BE2C (cell line): ENCODE measurements at regions not wholly inside any gene's neighbourhood (a gene's known extent, or its start where the extent isn't known, plus 50 kb on each side); places are given as distances from the start of the nearest gene placed in this dataset.

Experiments
- DNase-seq: peaks from one replicate; pipeline ENCODE4 v3.0.0-alpha.2; 2020
- H3K27me3 ChIP-seq: fragments of 250-450 bp; sonication (Bioruptor Pico); 2 replicates; pipeline ENCODE4 v1.5.1; 2020; ENCODE audit warnings: mild to moderate bottlenecking
- H3K36me3 ChIP-seq: fragments of 250-450 bp; sonication (Bioruptor Pico); 2 replicates; pipeline ENCODE4 v1.5.1; 2020; ENCODE audit warnings: mild to moderate bottlenecking
- H3K4me1 ChIP-seq: fragments of 250-450 bp; sonication (Bioruptor Pico); 2 replicates; pipeline ENCODE4 v1.5.1; 2020
- H3K4me3 ChIP-seq: 2 replicates; pipeline ENCODE4 v1.5.1; 2011; ENCODE audit warnings: low read depth, low read length
- H3K9me3 ChIP-seq: fragments of 250-450 bp; sonication (Bioruptor Pico); 2 replicates; pipeline ENCODE4 v1.5.1; 2020
- TF ChIP-seq, protein P1 (sequence below): IDR thresholded peaks from 2 replicates; pipeline ENCODE4 v1.5.1; 2012; ENCODE audit warnings: mild to moderate bottlenecking, low read depth, low read length

- Histone ChIP-seq H3K36me3 (no peaks in the 10 kb centered on the region), H3K9me3 (no peaks in the 10 kb centered on the region), H3K4me1 (no peaks in the 10 kb centered on the region), H3K4me3 (no peak overlapping the region), H3K27me3 (no peaks in the 10 kb centered on the region)
- TF ChIP-seq, protein P1, sequence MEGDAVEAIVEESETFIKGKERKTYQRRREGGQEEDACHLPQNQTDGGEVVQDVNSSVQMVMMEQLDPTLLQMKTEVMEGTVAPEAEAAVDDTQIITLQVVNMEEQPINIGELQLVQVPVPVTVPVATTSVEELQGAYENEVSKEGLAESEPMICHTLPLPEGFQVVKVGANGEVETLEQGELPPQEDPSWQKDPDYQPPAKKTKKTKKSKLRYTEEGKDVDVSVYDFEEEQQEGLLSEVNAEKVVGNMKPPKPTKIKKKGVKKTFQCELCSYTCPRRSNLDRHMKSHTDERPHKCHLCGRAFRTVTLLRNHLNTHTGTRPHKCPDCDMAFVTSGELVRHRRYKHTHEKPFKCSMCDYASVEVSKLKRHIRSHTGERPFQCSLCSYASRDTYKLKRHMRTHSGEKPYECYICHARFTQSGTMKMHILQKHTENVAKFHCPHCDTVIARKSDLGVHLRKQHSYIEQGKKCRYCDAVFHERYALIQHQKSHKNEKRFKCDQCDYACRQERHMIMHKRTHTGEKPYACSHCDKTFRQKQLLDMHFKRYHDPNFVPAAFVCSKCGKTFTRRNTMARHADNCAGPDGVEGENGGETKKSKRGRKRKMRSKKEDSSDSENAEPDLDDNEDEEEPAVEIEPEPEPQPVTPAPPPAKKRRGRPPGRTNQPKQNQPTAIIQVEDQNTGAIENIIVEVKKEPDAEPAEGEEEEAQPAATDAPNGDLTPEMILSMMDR: no peak
- no peak for DNase-seq
Observed at GRCh38 chrX:69279234-69279633, 114.0 kb upstream of the PJA1 start.

- Histone ChIP-seq H3K4me3 (no peak overlapping the region), H3K27me3 (no peaks in the 10 kb centered on the region), H3K4me1 (no peaks in the 10 kb centered on the region), H3K36me3 (no peaks in the 10 kb centered on the region), H3K9me3 (no peaks in the 10 kb centered on the region)
- TF ChIP-seq, protein P1: no peak
- no peak for DNase-seq
Observed at GRCh38 chrX:69278031-69278687, 112.9 kb upstream of the PJA1 start.

DNA sequence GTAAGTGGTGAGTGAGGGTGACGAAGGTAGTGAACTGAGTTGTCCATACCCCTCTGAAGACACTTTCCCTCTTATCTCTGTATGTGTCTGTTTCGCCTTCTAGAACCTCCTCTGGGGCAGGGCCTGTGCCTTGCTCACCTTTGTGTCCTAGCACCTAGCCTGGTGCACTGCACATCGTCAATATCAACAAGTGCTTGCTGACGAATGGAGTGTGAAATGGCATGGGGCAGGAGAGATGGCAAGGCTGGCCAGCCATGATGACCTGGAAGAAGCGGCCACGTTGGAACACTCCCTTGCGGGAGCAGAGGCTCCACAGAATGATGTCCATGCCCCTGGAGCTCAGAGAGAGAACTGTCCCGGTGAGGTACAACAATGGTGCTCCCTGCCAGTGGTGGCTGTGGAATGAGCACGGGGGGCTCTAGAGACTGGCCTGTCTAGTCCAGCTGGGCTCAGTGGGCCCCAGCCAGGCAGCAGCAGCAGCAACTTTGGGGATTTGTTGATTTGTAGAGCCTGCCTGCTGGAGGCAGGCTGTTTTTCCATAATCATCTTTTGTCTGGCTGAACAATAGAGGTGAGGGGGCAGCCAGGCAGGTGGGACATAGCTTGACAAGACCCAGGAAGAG, 112.2 kb upstream of the PJA1 start:
- no peak overlapping the region for H3K4me3 ChIP-seq
- H3K4me1 ChIP-seq: no peaks in the 10 kb centered on the region
- H3K27me3 ChIP-seq: no peaks in the 10 kb centered on the region
- TF ChIP-seq, protein P1: no peak
- H3K9me3 ChIP-seq: no peaks in the 10 kb centered on the region
- H3K36me3 ChIP-seq: no peaks in the 10 kb centered on the region
- no peak for DNase-seq

DNA sequence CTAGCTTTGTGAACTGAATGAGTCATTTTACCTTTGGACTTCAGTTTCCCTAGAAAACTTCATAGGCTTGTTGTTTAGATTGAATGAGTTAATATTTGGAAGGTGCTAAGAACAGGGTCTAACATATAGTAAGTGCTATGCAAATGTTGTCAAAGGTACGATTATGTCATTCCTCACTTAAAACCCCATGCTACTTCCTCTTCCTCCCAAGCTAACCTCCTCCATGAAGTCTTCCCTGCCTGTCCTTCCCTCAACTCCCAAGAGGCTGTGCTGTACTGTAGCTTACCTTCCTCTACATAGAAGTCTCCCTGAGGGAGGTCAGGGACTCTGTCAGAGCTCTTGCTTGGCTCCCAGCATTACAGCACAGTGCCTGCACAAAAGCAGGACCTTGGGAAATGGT, 103.4 kb upstream of the PJA1 start:
- TF ChIP-seq, protein P1: no peak
- DNase-seq: no peak

DNA sequence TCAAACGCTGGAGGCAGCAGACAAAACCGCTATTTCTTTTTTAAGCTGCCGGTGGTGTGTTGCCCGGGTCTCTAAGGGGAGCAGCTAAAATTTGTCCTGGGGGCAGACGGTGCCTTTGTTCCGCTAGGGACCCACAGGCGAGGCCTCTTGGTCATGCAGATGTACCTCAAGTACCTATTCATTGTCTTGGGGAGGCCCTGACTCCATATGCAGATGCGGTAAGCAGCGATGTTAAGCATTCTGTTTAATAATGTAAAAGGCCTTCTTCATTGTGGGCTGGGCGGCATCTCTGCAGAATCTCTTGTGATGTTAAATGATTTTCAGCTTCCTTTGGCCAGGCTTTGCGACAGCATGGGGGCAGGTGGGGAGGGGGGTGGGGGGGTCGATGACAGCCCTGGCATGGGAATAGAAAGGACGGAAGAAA, 98.9 kb upstream of the PJA1 start:
- no peaks in the 10 kb centered on the region for H3K36me3 ChIP-seq
- no peak overlapping the region for H3K4me3 ChIP-seq
- H3K4me1 ChIP-seq: no peaks in the 10 kb centered on the region
- H3K27me3 ChIP-seq: no peaks in the 10 kb centered on the region
- DNase-seq: no peak
- H3K9me3 ChIP-seq: no peaks in the 10 kb centered on the region
- TF ChIP-seq, protein P1: no peak

More for the DNA sequence above, 103.4 kb upstream of the PJA1 start:
- H3K9me3 ChIP-seq: no peaks in the 10 kb centered on the region
- no peaks in the 10 kb centered on the region for H3K27me3 ChIP-seq
- H3K4me1 ChIP-seq: no peaks in the 10 kb centered on the region
- no peaks in the 10 kb centered on the region for H3K36me3 ChIP-seq
- H3K4me3 ChIP-seq: no peak overlapping the region

DNA sequence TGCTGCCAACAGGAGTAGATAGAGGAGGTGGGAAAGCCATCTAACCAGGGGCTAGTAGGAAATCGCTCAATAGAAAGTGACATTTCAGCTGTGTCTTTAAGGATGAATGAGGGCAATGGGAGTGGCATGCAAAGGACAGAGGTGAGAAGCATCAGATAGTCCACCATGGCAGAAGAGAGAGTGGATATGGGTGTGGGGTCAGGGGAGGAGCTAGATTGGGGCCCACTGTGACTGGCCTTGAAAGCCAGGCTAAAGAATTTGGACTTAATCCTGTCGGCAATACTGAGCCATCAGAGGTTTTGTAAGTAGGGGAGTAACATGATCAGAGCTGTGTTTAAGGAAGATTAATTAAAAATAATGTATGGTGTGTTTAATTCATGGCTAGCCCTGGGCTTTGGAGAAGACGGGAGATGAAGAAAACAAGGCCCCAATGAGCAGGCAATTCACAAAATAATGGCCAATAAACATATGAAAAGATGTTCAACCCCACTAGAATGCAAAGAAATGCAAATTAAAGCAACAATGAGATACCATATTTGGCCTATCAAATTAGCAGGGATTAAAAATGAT, 98.1 kb upstream of the PJA1 start:
- TF ChIP-seq, protein P1: no peak
- H3K27me3 ChIP-seq: no peaks in the 10 kb centered on the region

More for the DNA sequence above, 98.1 kb upstream of the PJA1 start:
- Histone ChIP-seq H3K36me3 (no peaks in the 10 kb centered on the region), H3K4me3 (no peak overlapping the region), H3K4me1 (no peaks in the 10 kb centered on the region), H3K9me3 (no peaks in the 10 kb centered on the region)
- no peak for DNase-seq
